HCT116 (cell line): ENCODE measurements at regions not wholly inside any gene's neighbourhood (a gene's known extent, or its start where the extent isn't known, plus 50 kb on each side); places are given as distances from the start of the nearest gene placed in this dataset.

Experiments
- ATAC-seq: fragments of 200-7000 bp; cut with Tn5 transposase; 2 replicates; pipeline ENCODE4 v1.9.1; 2020; ENCODE audit warnings: mild to moderate bottlenecking, moderate library complexity
- BruUV-seq: library from RNA; stranded (reverse); fragments of 400-500 nt; replicated peaks from 2 replicates; lab custom pipeline; 2021; lab: Mats Ljungman, UMichigan
- CTCF ChIA-PET: fragments of 300-600 bp; sonication (Branson Sonifier 250); formaldehyde crosslinking; loops from one replicate; lab custom pipeline; 2021; ENCODE audit warnings: antibody characterized with exemption; lab: Charles Lee
- POLR2A ChIA-PET: fragments of 300-600, 350-600 bp; sonication (Branson Sonifier 250); formaldehyde crosslinking; loops from one replicate; lab custom pipeline; 2021; ENCODE audit warnings: antibody characterized with exemption; lab: Charles Lee
- RAD21 ChIA-PET, 2 experiments: fragments of 300-600 bp; sonication (Branson Sonifier 250); formaldehyde crosslinking; loops; one replicate each; lab custom pipeline; 2023; ENCODE audit warnings: low total read pairs in 2 of 2; ENCODE audit not compliant: uncharacterized antibody in 2 of 2, unreplicated experiment in 2 of 2, low non-redundant PET in 1 of 2; lab: Charles Lee
- DNase-seq: peaks from one replicate; pipeline ENCODE4 v3.0.0-alpha.2; 2010; ENCODE audit warnings: low read depth, low spot score
- H2AFZ ChIP-seq: fragments of 200-600 bp; shearing (Covaris generic), sonication (generic); 2 replicates; pipeline ENCODE4 v1.6.1; 2017; ENCODE audit warnings: low read depth, mixed run types, mixed read lengths, antibody characterized with exemption, low read length; ENCODE audit not compliant: poor library complexity, severe bottlenecking
- H3K27ac ChIP-seq: 2 replicates; pipeline ENCODE4 v1.5.1; 2012; ENCODE audit warnings: low read depth, low read length
- H3K27me3 ChIP-seq: fragments of 200-600 bp; sonication (generic); 2 replicates; pipeline ENCODE4 v1.6.1; 2016; ENCODE audit warnings: mixed run types, low read length, mixed read lengths; ENCODE audit not compliant: insufficient read depth
- H3K36me3 ChIP-seq, 2 experiments: fragments of 200-500 bp in 1 of 2; fragments of 200-600 bp in 1 of 2; sonication (Bioruptor generic) in 1 of 2; sonication (generic) in 1 of 2; 2 replicates each; pipeline versions ENCODE4 v1.5.1 to v1.6.1; 2014 to 2016; ENCODE audit warnings: low read length in 2 of 2, inconsistent platforms in 1 of 2, mixed read lengths in 1 of 2, mixed run types in 1 of 2; ENCODE audit not compliant: insufficient read depth in 2 of 2, control insufficient read depth in 1 of 2
- H3K4me1 ChIP-seq, 2 experiments: fragments of 200-600 bp in 1 of 2; sonication (generic) in 1 of 2; 2 replicates each; pipeline versions ENCODE4 v1.5.1 to v1.6.1; 2012 to 2017; ENCODE audit warnings: low read length in 2 of 2, inconsistent platforms in 1 of 2, mild to moderate bottlenecking in 1 of 2, mixed read lengths in 1 of 2, mixed run types in 1 of 2, moderate library complexity in 1 of 2; ENCODE audit not compliant: insufficient read depth in 2 of 2, control insufficient read depth in 1 of 2
- H3K4me2 ChIP-seq: fragments of 200-600 bp; sonication (generic); 2 replicates; pipeline ENCODE4 v1.6.1; 2017; ENCODE audit warnings: mixed run types, low read length, mixed read lengths
- H3K4me3 ChIP-seq, 2 experiments: fragments of 200-600 bp in 1 of 2; sonication (generic) in 1 of 2; replicated peaks in 1 of 2; 2 replicates each; pipeline ENCODE4 v1.5.1; 2011 to 2016; ENCODE audit warnings: low read length in 2 of 2, control low read depth in 1 of 2, low read depth in 1 of 2, mild to moderate bottlenecking in 1 of 2, mixed read lengths in 1 of 2, mixed run types in 1 of 2
- H3K79me2 ChIP-seq: fragments of 200-600 bp; sonication (generic); 2 replicates; pipeline ENCODE4 v1.6.1; 2017; ENCODE audit warnings: mild to moderate bottlenecking, mixed run types, low read length, moderate library complexity, mixed read lengths; ENCODE audit not compliant: insufficient read depth
- H3K9ac ChIP-seq: fragments of 200-600 bp; sonication (generic); 2 replicates; pipeline ENCODE4 v1.6.1; 2016; ENCODE audit warnings: low read length, mixed read lengths
- H3K9me2 ChIP-seq: fragments of 200-600 bp; sonication (generic), shearing (Covaris generic); 2 replicates; pipeline ENCODE4 v1.6.1; 2017; ENCODE audit warnings: mixed run types, mild to moderate bottlenecking, moderate library complexity; ENCODE audit not compliant: insufficient read depth
- H3K9me3 ChIP-seq, 2 experiments: fragments of 200-500 bp in 1 of 2; fragments of 200-600 bp in 1 of 2; sonication (Bioruptor generic) in 1 of 2; sonication (generic) in 1 of 2; 2 replicates each; pipeline ENCODE4 v1.6.1; 2014 to 2017; ENCODE audit warnings: low read length in 2 of 2, mixed read lengths in 2 of 2, inconsistent platforms in 1 of 2, low read depth in 1 of 2, mild to moderate bottlenecking in 1 of 2, mixed run types in 1 of 2, moderate library complexity in 1 of 2; ENCODE audit not compliant: control insufficient read depth in 1 of 2, insufficient read depth in 1 of 2
- H4K20me1 ChIP-seq: fragments of 200-600 bp; sonication (generic), shearing (Covaris generic); 2 replicates; pipeline ENCODE4 v1.6.1; 2017; ENCODE audit warnings: mixed run types, mild to moderate bottlenecking, moderate library complexity; ENCODE audit not compliant: insufficient read depth
- ATF3 ChIP-seq: IDR thresholded peaks from 2 replicates; pipeline ENCODE4 v1.6.1; 2012
- CBX3 ChIP-seq: IDR thresholded peaks from 2 replicates; pipeline ENCODE4 v1.6.1; 2012; ENCODE audit warnings: low read depth
- CEBPB ChIP-seq: IDR thresholded peaks from 2 replicates; pipeline ENCODE4 v1.6.1; 2012; ENCODE audit warnings: low read depth
- EGR1 ChIP-seq: IDR thresholded peaks from 2 replicates; pipeline ENCODE4 v1.6.1; 2012; ENCODE audit warnings: low read depth
- ELF1 ChIP-seq: IDR thresholded peaks from 2 replicates; pipeline ENCODE4 v1.6.1; 2012; ENCODE audit warnings: low read depth, borderline replicate concordance
- EZH2 ChIP-seq: fragments of 200-600 bp; sonication (generic); IDR thresholded peaks from 2 replicates; pipeline ENCODE4 v1.6.1; 2017; ENCODE audit warnings: antibody characterized with exemption, mixed run types
- EZH2phosphoT487 ChIP-seq: fragments of 200-600 bp; IDR thresholded peaks from 2 replicates; pipeline ENCODE4 v1.6.1; 2018; ENCODE audit warnings: antibody characterized with exemption, borderline replicate concordance
- JUND ChIP-seq: IDR thresholded peaks from 2 replicates; pipeline ENCODE4 v1.6.1; 2012
- POLR2A ChIP-seq: IDR thresholded peaks from 2 replicates; pipeline ENCODE4 v1.7.0; 2011; ENCODE audit warnings: borderline replicate concordance; ENCODE audit not compliant: insufficient read depth, insufficient read length; ENCODE audit errors: extremely low read depth
- RAD21 ChIP-seq: IDR thresholded peaks from 2 replicates; pipeline ENCODE4 v1.6.1; 2012; ENCODE audit warnings: low read depth, mild to moderate bottlenecking
- SIN3A ChIP-seq: IDR thresholded peaks from 2 replicates; pipeline ENCODE4 v1.6.1; 2012; ENCODE audit warnings: low read depth
- SP1 ChIP-seq: IDR thresholded peaks from 2 replicates; pipeline ENCODE4 v1.6.1; 2012; ENCODE audit warnings: low read depth
- SRF ChIP-seq: IDR thresholded peaks from 2 replicates; pipeline ENCODE4 v1.6.1; 2012; ENCODE audit warnings: low read depth
- TCF7L2 ChIP-seq: IDR thresholded peaks from 2 replicates; pipeline ENCODE4 v1.7.0; 2011; ENCODE audit warnings: borderline replicate concordance, inconsistent platforms; ENCODE audit not compliant: insufficient read depth, insufficient read length; ENCODE audit errors: extremely low read depth
- ZFX ChIP-seq: fragments of 450-650 bp; IDR thresholded peaks from 2 replicates; pipeline ENCODE4 v1.6.1; 2017
- ZNF274 ChIP-seq: fragments of 200-500 bp; sonication (Bioruptor generic); IDR thresholded peaks from 2 replicates; pipeline ENCODE4 v1.6.1; 2014; ENCODE audit warnings: mild to moderate bottlenecking, low read depth, low read length, inconsistent platforms
- intact Hi-C: fragments of 100-400 bp; cut with micrococcal nuclease; formaldehyde crosslinking; loops from 2 replicates; pipeline ENCODE4 v1.10.0; 2022
- TF ChIP-seq, protein P1 (sequence below): IDR thresholded peaks from 2 replicates; pipeline ENCODE4 v1.6.1; 2011; ENCODE audit warnings: mild to moderate bottlenecking, low read length, moderate library complexity; ENCODE audit not compliant: insufficient replicate concordance; ENCODE audit errors: extremely low read depth
- TF ChIP-seq, protein P2 (sequence below), 3 experiments: fragments of 200-600 bp in 1 of 3; sonication (generic) in 1 of 3; IDR thresholded peaks in 2 of 3; conservative IDR thresholded peaks in 1 of 3; 2 replicates each; pipeline ENCODE4 v1.5.1; 2012 to 2017; ENCODE audit warnings: low read depth in 2 of 3, low read length in 2 of 3, antibody characterized with exemption in 1 of 3, borderline replicate concordance in 1 of 3, control low read depth in 1 of 3, mild to moderate bottlenecking in 1 of 3, mixed read lengths in 1 of 3, mixed run types in 1 of 3, moderate library complexity in 1 of 3; ENCODE audit not compliant: insufficient read depth in 1 of 3

- no peaks in the 10 kb centered on the region for H3K79me2 ChIP-seq
- no peak overlapping the region for H3K4me2 ChIP-seq
- no peak overlapping the region for H2AFZ ChIP-seq
- intact Hi-C loops: no loop called here
- CTCF ChIA-PET: no interaction called here
- H3K36me3 ChIP-seq: no peaks in the 10 kb centered on the region; a peak in 1 of 4 replicates
- no peaks in the 10 kb centered on the region for H4K20me1 ChIP-seq
- no peaks in the 10 kb centered on the region for H3K27me3 ChIP-seq
- RAD21 ChIA-PET: no interaction called here
- no peak for DNase-seq
- H3K9me2 ChIP-seq: no peaks in the 10 kb centered on the region
- POLR2A ChIA-PET: no interaction called here
- TF ChIP-seq, protein P1, sequence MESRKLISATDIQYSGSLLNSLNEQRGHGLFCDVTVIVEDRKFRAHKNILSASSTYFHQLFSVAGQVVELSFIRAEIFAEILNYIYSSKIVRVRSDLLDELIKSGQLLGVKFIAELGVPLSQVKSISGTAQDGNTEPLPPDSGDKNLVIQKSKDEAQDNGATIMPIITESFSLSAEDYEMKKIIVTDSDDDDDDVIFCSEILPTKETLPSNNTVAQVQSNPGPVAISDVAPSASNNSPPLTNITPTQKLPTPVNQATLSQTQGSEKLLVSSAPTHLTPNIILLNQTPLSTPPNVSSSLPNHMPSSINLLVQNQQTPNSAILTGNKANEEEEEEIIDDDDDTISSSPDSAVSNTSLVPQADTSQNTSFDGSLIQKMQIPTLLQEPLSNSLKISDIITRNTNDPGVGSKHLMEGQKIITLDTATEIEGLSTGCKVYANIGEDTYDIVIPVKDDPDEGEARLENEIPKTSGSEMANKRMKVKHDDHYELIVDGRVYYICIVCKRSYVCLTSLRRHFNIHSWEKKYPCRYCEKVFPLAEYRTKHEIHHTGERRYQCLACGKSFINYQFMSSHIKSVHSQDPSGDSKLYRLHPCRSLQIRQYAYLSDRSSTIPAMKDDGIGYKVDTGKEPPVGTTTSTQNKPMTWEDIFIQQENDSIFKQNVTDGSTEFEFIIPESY: no peak
- TF ChIP-seq, protein P2, sequence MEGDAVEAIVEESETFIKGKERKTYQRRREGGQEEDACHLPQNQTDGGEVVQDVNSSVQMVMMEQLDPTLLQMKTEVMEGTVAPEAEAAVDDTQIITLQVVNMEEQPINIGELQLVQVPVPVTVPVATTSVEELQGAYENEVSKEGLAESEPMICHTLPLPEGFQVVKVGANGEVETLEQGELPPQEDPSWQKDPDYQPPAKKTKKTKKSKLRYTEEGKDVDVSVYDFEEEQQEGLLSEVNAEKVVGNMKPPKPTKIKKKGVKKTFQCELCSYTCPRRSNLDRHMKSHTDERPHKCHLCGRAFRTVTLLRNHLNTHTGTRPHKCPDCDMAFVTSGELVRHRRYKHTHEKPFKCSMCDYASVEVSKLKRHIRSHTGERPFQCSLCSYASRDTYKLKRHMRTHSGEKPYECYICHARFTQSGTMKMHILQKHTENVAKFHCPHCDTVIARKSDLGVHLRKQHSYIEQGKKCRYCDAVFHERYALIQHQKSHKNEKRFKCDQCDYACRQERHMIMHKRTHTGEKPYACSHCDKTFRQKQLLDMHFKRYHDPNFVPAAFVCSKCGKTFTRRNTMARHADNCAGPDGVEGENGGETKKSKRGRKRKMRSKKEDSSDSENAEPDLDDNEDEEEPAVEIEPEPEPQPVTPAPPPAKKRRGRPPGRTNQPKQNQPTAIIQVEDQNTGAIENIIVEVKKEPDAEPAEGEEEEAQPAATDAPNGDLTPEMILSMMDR (IDR thresholded peaks at IDR 0.05 in 2 of 3, conservative IDR thresholded peaks at IDR 0.05 in 1 of 3; ENCODE audit: borderline replicate concordance in 1 of 3, insufficient read depth in 1 of 3, low read depth in 2 of 3, low read length in 2 of 3): no peak
- TF ChIP-seq EZH2phosphoT487 (no peak), JUND (no peak), ELF1 (no peak), SRF (no peak), ATF3 (no peak), ZFX (no peak), EZH2 (no peak), ZNF274 (no peak), SP1 (no peak), CBX3 (no peak), CEBPB (no peak), POLR2A (no peak), RAD21 (no peak), SIN3A (no peak), TCF7L2 (no peak), EGR1 (no peak)
- TF ChIP-seq, all 23 proteins: peak for 0
- H3K9ac ChIP-seq: no peak overlapping the region
- BruUV-seq: no TSS peak
- no peaks in the 10 kb centered on the region for H3K9me3 ChIP-seq
- H3K27ac ChIP-seq: no peak overlapping the region
- ATAC-seq: no peak
- no peak overlapping the region for H3K4me3 ChIP-seq
- H3K4me1 ChIP-seq: no peaks in the 10 kb centered on the region
Measured at GRCh38 chr2:224195925-224196571, 157.0 kb upstream of the SERPINE2 start.
